H1 (cell line): ENCODE measurements at regions not wholly inside any gene's neighbourhood (a gene's known extent, or its start where the extent isn't known, plus 50 kb on each side); places are given as distances from the start of the nearest gene placed in this dataset.

ENCODE experiments used
- CTCF ChIA-PET: fragments of 300-600 bp; sonication (Branson Sonifier 250); formaldehyde crosslinking; loops from one replicate; lab custom pipeline; 2021; ENCODE audit not compliant: partially characterized antibody; lab: Charles Lee
- POLR2A ChIA-PET: fragments of 300-600 bp; sonication (Branson Sonifier 250); formaldehyde crosslinking; loops from one replicate; lab custom pipeline; 2021; ENCODE audit warnings: inconsistent platforms; ENCODE audit not compliant: partially characterized antibody; lab: Charles Lee
- DNase-seq, 2 experiments: peaks; one replicate each; pipeline versions ENCODE4 v3.0.0 to v3.0.0-alpha.2; 2010 to 2022; ENCODE audit warnings: low spot score in 2 of 2, low read depth in 1 of 2, mixed read lengths in 1 of 2
- FAIRE-seq: peaks from 2 replicates; lab custom pipeline; 2011; peaks lifted over from hg19 to GRCh38; lab: Jason Lieb, UNC
- H2AFZ ChIP-seq: 2 replicates; pipeline ENCODE4 v1.8.1; 2012; ENCODE audit warnings: low read length, inconsistent platforms
- H2AK5ac ChIP-seq: 2 replicates; pipeline ENCODE4 v1.6.1; 2013; ENCODE audit warnings: low read depth, low read length
- H2BK120ac ChIP-seq: replicated peaks from 2 replicates; pipeline ENCODE3; 2013; ENCODE audit warnings: low read depth, low read length, inconsistent platforms
- H2BK12ac ChIP-seq: 2 replicates; pipeline ENCODE4 v1.6.1; 2013; ENCODE audit warnings: low read depth, low read length
- H2BK15ac ChIP-seq: 2 replicates; pipeline ENCODE4 v1.6.1; 2013; ENCODE audit warnings: low read length
- H2BK20ac ChIP-seq: 2 replicates; pipeline ENCODE4 v1.6.1; 2013; ENCODE audit warnings: low read length
- H2BK5ac ChIP-seq: 2 replicates; pipeline ENCODE4 v1.6.1; 2013; ENCODE audit warnings: low read depth, low read length
- H3K14ac ChIP-seq: 2 replicates; pipeline ENCODE4 v1.6.1; 2013; ENCODE audit warnings: inconsistent platforms; ENCODE audit not compliant: insufficient read length
- H3K18ac ChIP-seq: 2 replicates; pipeline ENCODE4 v1.6.1; 2013; ENCODE audit warnings: low read length; ENCODE audit errors: extremely low read depth
- H3K23ac ChIP-seq: 2 replicates; pipeline ENCODE4 v1.6.1; 2013; ENCODE audit warnings: inconsistent platforms; ENCODE audit not compliant: insufficient read length
- H3K23me2 ChIP-seq: 2 replicates; pipeline ENCODE4 v1.6.1; 2013; ENCODE audit warnings: low read depth, low read length
- H3K27ac ChIP-seq: 2 replicates; pipeline ENCODE4 v1.6.1; 2011; ENCODE audit warnings: low read depth, low read length, inconsistent platforms
- H3K27me3 ChIP-seq, 4 experiments: replicated peaks in 1 of 4; 1 replicate in 1 of 4; 2 replicates in 3 of 4; pipeline versions ENCODE4 v1.6.1 to v1.8.1; 2011 to 2013; ENCODE audit warnings: low read length in 3 of 4, mild to moderate bottlenecking in 3 of 4, inconsistent platforms in 2 of 4, mixed read lengths in 2 of 4, moderate library complexity in 1 of 4; ENCODE audit not compliant: control insufficient read depth in 3 of 4, insufficient read depth in 3 of 4; ENCODE audit errors: extremely low read depth in 1 of 4
- H3K36me3 ChIP-seq, 4 experiments: 2 replicates each; pipeline versions ENCODE4 v1.6.1 to v1.8.1; 2011 to 2013; ENCODE audit warnings: mild to moderate bottlenecking in 4 of 4, low read length in 3 of 4, moderate library complexity in 2 of 4, control low read depth in 1 of 4, inconsistent platforms in 1 of 4; ENCODE audit not compliant: insufficient read depth in 4 of 4, control insufficient read depth in 2 of 4
- H3K4ac ChIP-seq: replicated peaks from 2 replicates; pipeline ENCODE3; 2013; ENCODE audit warnings: low read length, low read depth, mixed read lengths, inconsistent platforms; ENCODE audit not compliant: insufficient read length
- H3K4me1 ChIP-seq, 4 experiments: replicated peaks in 1 of 4; 1 replicate in 1 of 4; 2 replicates in 3 of 4; pipeline versions ENCODE4 v1.6.1 to v1.8.1; 2011 to 2013; ENCODE audit warnings: low read length in 3 of 4, inconsistent platforms in 2 of 4, mixed read lengths in 1 of 4; ENCODE audit not compliant: insufficient read depth in 4 of 4, control insufficient read depth in 3 of 4
- H3K4me2 ChIP-seq, 2 experiments: 2 replicates each; pipeline versions ENCODE4 v1.6.1 to v1.8.1; 2011 to 2013; ENCODE audit warnings: low read depth in 2 of 2, low read length in 2 of 2, control low read depth in 1 of 2, inconsistent platforms in 1 of 2, mild to moderate bottlenecking in 1 of 2; ENCODE audit not compliant: insufficient read depth in 1 of 2
- H3K4me3 ChIP-seq, 4 experiments: fragments of 200-600, 300-600 bp in 1 of 4; sonication (generic), shearing (Covaris generic), sonication (Bioruptor Twin) in 1 of 4; 2 replicates each; pipeline versions ENCODE4 v1.5.1 to v1.8.1; 2011 to 2016; ENCODE audit warnings: low read length in 4 of 4, low read depth in 3 of 4, control low read depth in 2 of 4, inconsistent platforms in 2 of 4, mild to moderate bottlenecking in 2 of 4, mixed read lengths in 1 of 4, moderate library complexity in 1 of 4; ENCODE audit not compliant: insufficient read depth in 2 of 4; ENCODE audit errors: extremely low read depth in 1 of 4
- H3K56ac ChIP-seq: replicated peaks from 2 replicates; pipeline ENCODE3; 2013; ENCODE audit warnings: low read depth, mild to moderate bottlenecking, mixed read lengths, low read length, inconsistent platforms; ENCODE audit not compliant: insufficient read length
- H3K79me1 ChIP-seq: 2 replicates; pipeline ENCODE4 v1.6.1; 2013; ENCODE audit warnings: low read depth, low read length, control low read depth
- H3K79me2 ChIP-seq, 2 experiments: 2 replicates each; pipeline versions ENCODE4 v1.6.1 to v1.8.1; 2012 to 2013; ENCODE audit warnings: low read length in 2 of 2, mild to moderate bottlenecking in 2 of 2, inconsistent platforms in 1 of 2; ENCODE audit not compliant: insufficient read depth in 2 of 2, control insufficient read depth in 1 of 2
- H3K9ac ChIP-seq, 4 experiments: replicated peaks in 1 of 4; 1 replicate in 1 of 4; 2 replicates in 3 of 4; pipeline versions ENCODE4 v1.6.1 to v1.8.1; 2011 to 2013; ENCODE audit warnings: low read depth in 3 of 4, low read length in 3 of 4, control low read depth in 2 of 4, mild to moderate bottlenecking in 2 of 4, moderate library complexity in 2 of 4, inconsistent platforms in 1 of 4; ENCODE audit errors: extremely low read depth in 1 of 4
- H3K9me3 ChIP-seq, 2 experiments: 2 replicates each; pipeline versions ENCODE4 v1.6.1 to v1.8.1; 2012 to 2013; ENCODE audit warnings: mild to moderate bottlenecking in 2 of 2, moderate library complexity in 2 of 2, control low read depth in 1 of 2, inconsistent platforms in 1 of 2, low read depth in 1 of 2, low read length in 1 of 2, mixed read lengths in 1 of 2; ENCODE audit not compliant: insufficient read depth in 2 of 2
- H4K20me1 ChIP-seq, 2 experiments: replicated peaks in 1 of 2; 2 replicates each; pipeline versions ENCODE3 to v1.8.1; 2011 to 2013; ENCODE audit warnings: inconsistent platforms in 2 of 2, low read length in 2 of 2, mild to moderate bottlenecking in 1 of 2; ENCODE audit not compliant: insufficient read depth in 2 of 2, control insufficient read depth in 1 of 2
- H4K5ac ChIP-seq: 2 replicates; pipeline ENCODE4 v1.6.1; 2013; ENCODE audit warnings: low read length, low read depth, mixed read lengths, inconsistent platforms; ENCODE audit not compliant: insufficient read length
- H4K8ac ChIP-seq: 2 replicates; pipeline ENCODE4 v1.8.0; 2013; ENCODE audit warnings: mild to moderate bottlenecking, moderate library complexity, low read length, inconsistent platforms; ENCODE audit not compliant: insufficient read depth; ENCODE audit errors: extremely low read depth
- H4K91ac ChIP-seq: replicated peaks from 2 replicates; pipeline ENCODE3; 2013; ENCODE audit warnings: low read length, mixed read lengths, inconsistent platforms; ENCODE audit not compliant: insufficient read length
- ATF3 ChIP-seq: IDR thresholded peaks from 2 replicates; pipeline ENCODE4 v1.6.1; 2011; ENCODE audit warnings: low read depth, mild to moderate bottlenecking, low read length; ENCODE audit not compliant: insufficient read depth
- GTF2F1 ChIP-seq: IDR thresholded peaks from 2 replicates; pipeline ENCODE4 v1.6.1; 2012; ENCODE audit warnings: low read depth, low read length, improper control_type of control experiment, borderline replicate concordance
- JUN ChIP-seq: IDR thresholded peaks from 2 replicates; pipeline ENCODE4 v1.6.1; 2011; ENCODE audit warnings: low read depth, mild to moderate bottlenecking, improper control_type of control experiment, low read length
- NANOG ChIP-seq: IDR thresholded peaks from 2 replicates; pipeline ENCODE4 v1.6.1; 2011; ENCODE audit warnings: low read length, low read depth, mild to moderate bottlenecking, inconsistent platforms; ENCODE audit not compliant: insufficient read depth, poor library complexity, severe bottlenecking
- NRF1 ChIP-seq: IDR thresholded peaks from 2 replicates; pipeline ENCODE4 v1.6.1; 2011; ENCODE audit warnings: mild to moderate bottlenecking, low read depth, low read length, improper control_type of control experiment
- ZNF274 ChIP-seq: IDR thresholded peaks from 2 replicates; pipeline ENCODE4 v1.7.0; 2012; ENCODE audit warnings: low read length, borderline replicate concordance; ENCODE audit errors: extremely low read depth
- WGBS, 2 experiments: shearing (Covaris generic) in 1 of 2; methylation state at CpG; one replicate each; pipeline versions ENCODE4 v1.1.6 to v1.1.7; 2013 to 2015; ENCODE audit warnings: low lambda C conversion rate in 2 of 2, mixed read lengths in 2 of 2, inconsistent platforms in 1 of 2, low coverage in 1 of 2, missing lambda C conversion rate in 1 of 2; ENCODE audit not compliant: insufficient replicate concordance in 2 of 2, insufficient coverage in 1 of 2, insufficient read length in 1 of 2; ENCODE audit errors: extremely low coverage in 1 of 2, missing lambda C conversion rate in 1 of 2; 5-methylcytosine and 5-hydroxymethylcytosine counted together

- Histone ChIP-seq H2AK5ac (no peak overlapping the region), H3K4me1 (no peaks in the 10 kb centered on the region; a peak in 1 of 7 replicates), H3K23ac (no peak overlapping the region), H3K23me2 (no peaks in the 10 kb centered on the region), H4K91ac (no peak overlapping the region), H3K79me1 (no peaks in the 10 kb centered on the region), H3K4ac (no peak overlapping the region), H3K14ac (no peak overlapping the region), H3K9me3 (no peaks in the 10 kb centered on the region), H3K36me3 (no peaks in the 10 kb centered on the region), H3K9ac (no peak overlapping the region), H4K5ac (no peak overlapping the region), H4K20me1 (no peaks in the 10 kb centered on the region), H2BK15ac (no peak overlapping the region), H4K8ac (no peak overlapping the region), H3K79me2 (no peaks in the 10 kb centered on the region), H3K18ac (no peak overlapping the region), H3K4me2 (no peak overlapping the region), H2BK20ac (no peak overlapping the region), H3K4me3 (no peak overlapping the region), H2BK5ac (no peak overlapping the region), H3K27me3 (no peaks in the 10 kb centered on the region), H2AFZ (no peak overlapping the region), H3K56ac (no peak overlapping the region), H2BK12ac (no peak overlapping the region), H2BK120ac (no peak overlapping the region), H3K27ac (no peak overlapping the region)
- FAIRE-seq (no peak), DNase-seq (no peak)
- 84% methylated on average over 7 of the region's 9 CpGs; no CpG with 5 or more reads in 1 of the 2 experiments for WGBS, 2 experiments
- ChIA-PET CTCF (interaction anchor here (0.8 to 1.2 kb wide), 2 partner anchors 9 to 300 kb away, joined by 3 read pairs; no protein-coding TSS in a partner anchor), POLR2A (no interaction called here)
- TF ChIP-seq NRF1 (no peak), NANOG (no peak), JUN (no peak), GTF2F1 (no peak), ZNF274 (no peak), ATF3 (no peak)
Measured at GRCh38 chr22:49347376-49347775, 480.3 kb downstream of the BRD1 start.
